GM13976 (cell line): ENCODE measurements at regions not wholly inside any gene's neighbourhood (a gene's known extent, or its start where the extent isn't known, plus 50 kb on each side); places are given as distances from the start of the nearest gene placed in this dataset.

ENCODE experiments used
- DNase-seq: peaks from one replicate; pipeline ENCODE4 v3.0.0; 2012; ENCODE audit warnings: low spot score
- CTCF ChIP-seq: IDR thresholded peaks from 2 replicates; pipeline ENCODE4 v1.5.1; 2012; ENCODE audit warnings: borderline replicate concordance, mild to moderate bottlenecking; ENCODE audit not compliant: insufficient read depth; ENCODE audit errors: extremely low read depth, missing control alignments, control extremely low read depth
- in situ Hi-C: fragments of 300-500 bp; cut with MboI; formaldehyde crosslinking; loops from one replicate; pipeline ENCODE4 v1.12.0; 2022; ENCODE audit warnings: low sequenced_read_pairs, mixed read lengths, inconsistent platforms; ENCODE audit not compliant: unreplicated experiment

- in situ Hi-C loops: no loop called here
- no peak for DNase-seq
- TF ChIP-seq CTCF: no peak
These were observed 79.9 kb upstream of the BARX2 start for GRCh38 chr11:129295746-129296145.

DNA sequence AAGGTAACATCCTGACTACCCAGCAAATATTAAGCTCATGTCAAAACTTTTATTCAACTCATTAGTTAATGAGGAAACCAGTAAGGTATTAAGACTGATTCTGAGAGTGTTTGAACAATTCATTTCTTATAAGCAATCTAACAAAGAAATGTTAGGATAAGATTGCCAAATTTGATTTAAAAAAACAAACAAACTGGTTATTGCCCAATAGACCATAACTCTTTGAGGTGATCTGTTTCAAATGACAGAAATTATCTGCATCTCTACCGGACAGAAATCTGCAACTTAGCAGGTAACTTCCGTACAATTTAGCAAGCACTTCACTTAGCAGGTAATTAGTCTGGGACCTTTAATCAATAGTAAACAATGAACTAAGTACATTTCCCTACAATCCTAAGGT, 82.9 kb upstream of the BARX2 start:
- DNase-seq: no peak
- in situ Hi-C loops: no loop called here
- no peak for TF ChIP-seq CTCF

DNA sequence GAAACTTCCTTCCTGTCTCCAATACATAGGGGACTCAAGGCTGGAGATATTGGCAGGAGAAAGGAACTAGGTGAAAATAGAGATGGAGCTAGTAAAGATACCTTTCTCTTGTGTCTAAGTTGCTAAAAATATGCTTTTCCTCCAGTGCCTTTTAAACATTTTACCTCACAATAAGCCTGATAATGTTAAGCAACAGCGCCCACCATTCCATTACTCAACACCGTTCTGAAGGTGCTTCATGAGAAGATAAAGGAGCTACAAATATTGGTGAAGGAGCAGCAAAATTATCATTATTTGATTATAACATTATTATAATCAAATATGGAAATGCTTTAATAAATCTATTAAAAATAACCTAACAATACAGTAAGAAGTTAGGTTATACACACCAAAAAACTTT, 83.6 kb upstream of the BARX2 start:
- in situ Hi-C loops: no loop called here
- DNase-seq: no peak
- TF ChIP-seq CTCF: no peak

- in situ Hi-C loops: no loop called here
- no peak for TF ChIP-seq CTCF
- no peak for DNase-seq
These were observed 84.1 kb upstream of the BARX2 start for GRCh38 chr11:129291546-129291945.

- DNase-seq: no peak
- no peak for TF ChIP-seq CTCF
- in situ Hi-C loops: no loop called here
These were observed 84.7 kb upstream of the BARX2 start for GRCh38 chr11:129290966-129291365.

GRCh38 chr11:129289350-129290040, 86.2 kb upstream of the BARX2 start:
- no peak for DNase-seq
- in situ Hi-C loops: no loop called here
- TF ChIP-seq CTCF: no peak

GRCh38 chr11:129287920-129288319, 87.7 kb upstream of the BARX2 start:
- in situ Hi-C loops: no loop called here
- DNase-seq: no peak
- TF ChIP-seq CTCF: no peak
